CD4-positive, alpha-beta T cell treated with Interleukin-12 subunit alpha and Interleukin-12 subunit beta, for 1 hour (primary cell): ENCODE measurements at regions not wholly inside any gene's neighbourhood (a gene's known extent, or its start where the extent isn't known, plus 50 kb on each side); places are given as distances from the start of the nearest gene placed in this dataset.
"Not testable (repeated sequence)": the region's sequence is repeated elsewhere in the genome, so short reads cannot be mapped to it uniquely, and the experiment has no call there.

Experiments used
- DNase-seq: peaks from one replicate; pipeline ENCODE4 v3.0.0-alpha.2; 2020

- DNase-seq: no peak
Observed at GRCh38 chr16:76612497-76612896, 335.3 kb downstream of the CNTNAP4 start.

DNA sequence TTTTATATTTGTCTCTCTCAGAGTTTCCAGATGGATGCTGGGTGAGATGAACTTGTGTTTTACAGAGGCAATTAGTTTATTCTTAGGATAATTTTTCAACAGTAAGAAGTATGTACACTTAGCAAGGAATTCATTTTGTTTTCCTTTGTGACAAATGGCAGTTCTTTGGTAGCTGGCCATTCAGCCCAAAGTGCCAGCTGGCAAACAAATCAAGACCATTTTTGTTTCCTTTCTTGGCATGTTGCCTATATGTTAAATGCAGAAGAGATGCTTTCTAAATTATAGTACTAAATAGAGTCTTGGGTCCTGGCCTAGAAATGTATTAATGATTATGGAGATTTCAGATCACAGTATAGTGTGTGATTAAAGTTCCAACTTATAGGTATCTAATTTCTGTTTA is 337.1 kb downstream of the CNTNAP4 start:
- DNase-seq: no peak

- DNase-seq: no peak
Observed at GRCh38 chr16:76622876-76623275, 345.7 kb downstream of the CNTNAP4 start.

- peak; percentile 19 for DNase-seq
Observed at GRCh38 chr16:76634847-76635697, 357.9 kb downstream of the CNTNAP4 start.

DNA sequence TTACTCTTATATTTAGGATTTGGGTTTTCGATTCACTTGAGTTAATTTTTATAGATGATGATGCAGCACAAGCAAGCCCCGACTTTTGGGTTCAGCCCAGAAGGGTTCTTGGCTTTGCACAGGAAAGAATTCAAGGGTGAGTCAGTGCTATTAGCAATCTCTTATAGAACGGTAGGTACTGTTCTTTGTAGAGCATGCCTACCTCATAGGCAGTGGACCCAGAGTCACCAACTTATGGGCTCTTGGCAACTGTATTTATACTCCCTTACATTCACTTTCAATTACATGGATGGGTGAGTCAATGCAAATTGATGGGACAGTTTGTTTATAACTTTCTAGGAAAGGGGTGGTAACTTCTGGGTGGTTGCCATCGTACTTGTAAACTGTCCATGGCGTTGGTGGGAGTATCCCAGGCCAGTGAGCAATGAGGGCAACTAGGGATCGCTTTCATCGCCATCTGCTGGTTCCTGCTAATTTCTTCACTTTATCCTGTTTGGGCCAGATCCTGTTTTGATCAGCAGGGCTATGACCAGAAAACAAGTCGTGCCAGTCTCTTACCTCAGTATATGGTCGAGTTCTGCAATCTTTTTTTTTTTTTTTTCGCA is 362.6 kb downstream of the CNTNAP4 start:
- DNase-seq: no peak

GRCh38 chr16:76650582-76650981 is 373.4 kb downstream of the CNTNAP4 start:
- no peak for DNase-seq

DNA sequence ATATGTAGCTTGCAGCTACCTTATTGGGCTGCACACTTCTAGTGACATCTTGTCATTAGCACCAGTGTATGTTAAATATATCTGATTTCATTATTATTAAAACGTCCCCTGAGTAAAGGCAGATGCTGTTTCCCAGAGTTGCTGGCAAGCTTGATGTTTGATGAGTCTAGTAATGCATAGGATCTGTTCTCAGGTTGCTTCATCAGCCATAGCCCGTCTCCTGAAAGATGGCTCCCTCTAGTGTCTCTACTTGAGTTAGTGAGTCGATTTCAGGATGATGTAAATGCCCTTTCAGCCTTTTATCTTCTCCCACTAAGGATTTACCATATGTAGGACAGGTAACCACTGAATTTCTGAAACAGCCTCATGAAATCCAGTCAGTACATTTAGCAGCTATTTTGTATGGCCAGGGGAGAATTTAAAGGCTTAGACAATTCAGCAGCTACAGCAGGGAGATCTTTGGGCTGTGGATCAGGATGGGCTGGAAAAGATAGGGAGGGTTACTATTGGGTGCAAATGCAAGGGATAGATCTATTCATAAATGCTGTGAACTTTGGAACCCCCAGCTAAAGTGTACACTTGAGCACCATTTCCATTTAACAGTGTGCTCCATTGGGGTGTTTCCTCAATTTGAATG is 376.3 kb downstream of the CNTNAP4 start:
- DNase-seq: no peak

GRCh38 chr16:76654088-76654820 is 377.1 kb downstream of the CNTNAP4 start:
- DNase-seq: no peak

GRCh38 chr16:76656994-76657393 is 379.8 kb downstream of the CNTNAP4 start:
- no peak for DNase-seq

DNA sequence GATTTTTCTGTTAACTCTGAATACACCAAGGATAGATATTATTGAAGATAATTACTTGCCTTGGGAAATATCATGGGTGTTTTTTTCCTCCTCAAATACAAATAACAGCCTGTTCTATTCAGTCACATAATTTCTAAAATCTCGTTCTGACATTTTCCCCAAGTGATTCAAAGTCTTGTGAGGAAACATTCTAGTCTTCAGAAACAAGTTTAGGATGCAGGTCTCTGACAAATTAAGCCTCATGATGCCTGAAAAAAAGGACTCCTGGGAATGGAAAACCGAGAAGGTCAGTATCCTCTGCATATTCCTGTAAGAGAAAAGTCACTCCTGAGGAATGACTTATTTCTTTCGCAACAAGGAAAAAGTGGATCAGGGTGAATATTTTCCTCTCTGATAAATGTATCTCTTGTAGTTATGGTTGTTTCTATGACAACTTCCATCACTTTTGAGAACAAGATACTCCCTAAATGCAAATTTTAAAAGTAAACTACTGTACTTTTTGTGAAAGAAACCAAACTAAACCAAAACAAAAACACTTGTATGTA is 384.6 kb downstream of the CNTNAP4 start:
- DNase-seq: no peak

DNA sequence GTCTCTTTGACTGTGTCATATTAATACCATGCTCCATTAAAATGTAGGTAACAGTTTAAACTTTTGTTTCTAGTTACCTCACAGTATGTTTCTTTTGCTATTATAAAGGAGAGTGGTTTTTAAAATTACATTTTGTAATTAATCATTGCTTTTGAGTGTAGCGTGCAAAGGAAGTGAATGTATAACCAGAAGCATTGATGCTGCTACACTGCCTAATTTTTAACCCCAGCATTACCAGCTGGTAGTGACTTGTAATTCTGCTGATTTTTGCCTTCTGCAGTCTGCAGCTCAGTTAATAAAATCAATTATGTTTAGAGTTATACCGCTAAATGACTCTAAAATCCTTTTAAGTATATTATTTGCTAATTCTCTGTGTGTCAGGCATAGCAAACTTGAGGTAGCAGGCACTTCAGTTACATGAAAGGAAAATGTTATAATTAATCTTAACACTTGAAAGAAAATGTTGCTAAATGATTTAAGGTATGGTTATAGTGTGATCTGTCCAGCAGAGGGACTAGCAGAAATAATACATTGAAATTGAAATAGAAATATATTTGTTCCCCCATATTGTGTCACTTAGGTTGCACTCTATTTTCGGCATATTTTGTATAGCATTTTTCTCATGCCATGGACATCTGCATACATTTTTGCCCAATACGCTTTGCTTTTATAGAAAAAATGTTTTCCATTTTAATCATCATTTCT is 388.5 kb downstream of the CNTNAP4 start:
- DNase-seq: no peak

DNA sequence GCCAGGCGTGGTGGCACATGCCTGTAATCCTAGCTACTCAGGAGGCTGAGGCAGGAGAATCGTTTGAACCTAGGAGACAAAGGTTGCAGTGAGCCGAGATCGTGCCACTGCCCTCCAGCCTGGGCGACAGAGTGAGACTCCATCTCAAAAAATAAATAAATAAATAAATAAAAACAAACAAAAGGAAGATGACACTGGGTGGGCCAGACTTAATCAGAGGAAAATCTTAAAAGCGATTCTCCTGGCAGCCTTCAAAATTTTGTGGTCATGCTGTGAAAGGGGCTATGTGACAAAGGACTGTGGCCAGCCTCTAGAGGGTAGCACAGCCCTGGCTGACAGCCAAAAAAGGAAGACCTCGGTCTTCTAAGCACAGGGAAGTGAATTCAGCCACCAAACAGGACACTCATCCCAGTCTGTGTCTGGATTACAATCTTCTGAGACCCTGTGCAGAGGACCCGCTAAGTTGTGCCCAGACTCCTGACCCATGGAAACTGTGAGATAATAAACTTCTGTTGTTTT is 391.1 kb downstream of the CNTNAP4 start:
- no peak for DNase-seq

DNA sequence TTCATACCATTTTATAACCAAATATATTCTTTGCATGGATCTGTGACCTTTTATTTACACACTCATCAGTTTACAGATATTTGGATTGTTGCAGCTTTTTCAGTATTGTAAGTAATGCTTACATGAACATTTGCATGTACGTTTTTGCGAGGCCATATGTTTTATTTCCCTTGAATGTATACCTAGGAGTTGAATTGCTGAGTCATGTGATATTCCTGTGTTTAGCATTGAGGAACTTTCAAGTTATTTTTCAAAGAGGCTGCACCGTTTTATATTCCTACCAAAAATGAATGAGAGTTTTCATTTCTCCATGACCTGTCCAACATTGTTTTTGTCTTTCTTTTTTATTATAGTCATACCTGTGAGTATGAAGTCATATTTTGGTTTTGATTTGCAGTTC is 392.1 kb downstream of the CNTNAP4 start:
- no peak for DNase-seq

- no peak for DNase-seq
Observed at GRCh38 chr16:76670125-76670857, 393.1 kb downstream of the CNTNAP4 start.

GRCh38 chr16:76676356-76676755 is 399.2 kb downstream of the CNTNAP4 start:
- no peak for DNase-seq

DNA sequence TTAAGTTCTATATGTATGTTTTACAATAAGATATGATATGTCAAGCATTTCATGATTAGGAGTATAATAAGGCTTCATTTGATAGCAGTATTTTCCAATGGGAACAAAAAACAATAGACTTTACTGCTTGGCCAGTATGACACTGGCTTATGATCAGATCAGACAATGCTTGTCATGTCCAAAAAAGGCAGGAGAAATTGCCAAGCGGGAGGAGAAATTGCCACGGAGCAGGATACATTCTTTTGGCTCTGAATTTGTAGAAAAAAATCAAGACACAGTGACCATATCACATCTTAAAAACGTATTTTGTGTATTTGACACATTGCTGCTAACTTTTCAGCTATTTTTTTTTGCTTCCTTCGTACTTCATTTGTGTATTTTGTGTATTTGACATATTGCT is 404.1 kb downstream of the CNTNAP4 start:
- DNase-seq: no peak

DNA sequence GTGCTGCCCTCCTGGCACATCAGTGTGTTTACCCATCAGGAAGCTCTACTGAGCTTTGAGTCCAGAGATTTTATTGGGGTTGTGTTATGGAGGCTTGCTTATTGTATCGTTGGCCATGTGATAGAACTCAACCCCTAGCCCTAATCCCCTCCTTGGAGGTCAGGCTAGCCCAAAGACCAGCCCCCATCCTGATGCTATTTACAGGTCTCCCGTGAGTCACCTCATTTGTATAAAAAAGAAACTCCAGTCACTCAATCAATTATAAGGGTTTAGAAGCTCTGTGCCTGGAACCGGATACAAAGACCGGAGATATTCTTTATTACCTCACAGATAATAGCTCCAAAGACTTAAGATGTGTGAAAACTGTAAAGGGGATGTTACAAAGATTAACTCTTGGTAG is 405.9 kb downstream of the CNTNAP4 start:
- DNase-seq: no peak

DNA sequence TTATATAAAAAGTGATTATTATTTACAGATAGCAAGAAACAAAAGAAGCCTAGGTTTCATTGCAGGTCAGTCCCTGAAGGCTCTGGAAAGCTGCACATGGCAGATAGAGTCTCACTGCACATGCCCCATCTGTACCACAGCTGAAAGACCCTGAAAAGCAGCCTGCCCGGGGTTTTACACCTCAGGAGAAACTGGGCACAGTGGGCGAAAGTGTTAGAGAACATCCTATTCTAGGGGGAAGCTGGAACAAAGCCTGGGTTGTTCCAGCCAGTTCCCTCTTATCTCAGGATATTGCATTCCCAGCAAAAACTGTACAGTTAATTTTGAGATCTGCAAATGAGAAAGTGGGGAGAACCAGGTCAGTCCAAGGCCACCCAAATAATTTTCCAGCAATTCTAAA is 419.7 kb downstream of the CNTNAP4 start:
- no peak for DNase-seq

- no peak for DNase-seq
Observed at GRCh38 chr16:76705892-76706291, 428.7 kb downstream of the CNTNAP4 start.

GRCh38 chr16:76713191-76713590 is 436.0 kb downstream of the CNTNAP4 start:
- no peak for DNase-seq

DNA sequence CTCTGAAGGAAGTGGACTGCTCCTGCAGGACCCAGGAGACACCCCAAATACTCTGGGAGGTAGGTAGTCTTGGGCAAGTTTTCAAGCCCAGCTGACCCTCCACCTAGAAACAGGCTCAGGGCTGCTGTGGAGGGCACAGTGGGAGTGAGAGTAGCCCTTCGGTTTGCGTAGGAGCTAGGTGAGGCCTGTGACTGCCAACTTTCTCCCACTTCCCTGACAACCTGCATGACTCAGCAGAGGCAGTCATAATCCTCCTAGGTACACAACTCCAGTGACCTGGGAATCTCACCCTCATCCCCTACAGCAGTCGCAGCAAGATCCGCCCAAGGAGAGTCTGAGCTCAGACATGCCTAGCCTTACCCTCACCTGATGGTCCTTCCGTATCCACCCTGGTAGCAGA is 439.1 kb downstream of the CNTNAP4 start:
- not testable (repeated sequence) for DNase-seq
